OCI-LY3 (cell line): ENCODE measurements at regions not wholly inside any gene's neighbourhood (a gene's known extent, or its start where the extent isn't known, plus 50 kb on each side); places are given as distances from the start of the nearest gene placed in this dataset.

Experiments used
- H2AFZ ChIP-seq: fragments of 200-600, 300-600 bp; shearing (Covaris generic); 2 replicates; pipeline ENCODE4 v1.6.0; 2014; ENCODE audit warnings: antibody characterized with exemption, low read depth, low read length
- H3K27ac ChIP-seq: fragments of 200-600, 300-600 bp; sonication (generic); 2 replicates; pipeline ENCODE4 v1.5.1; 2014; ENCODE audit warnings: mild to moderate bottlenecking, low read length, moderate library complexity, mixed read lengths
- H3K27me3 ChIP-seq: fragments of 200-600, 300-600 bp; sonication (generic); 2 replicates; pipeline ENCODE4 v1.6.1; 2014; ENCODE audit warnings: low read depth, low read length, mixed read lengths
- H3K36me3 ChIP-seq: fragments of 200-600, 300-600 bp; sonication (generic); replicated peaks from 2 replicates; pipeline ENCODE3; 2014; ENCODE audit warnings: low read depth, low read length, mixed read lengths
- H3K4me1 ChIP-seq: fragments of 300-600, 200-600 bp; sonication (generic); 2 replicates; pipeline ENCODE4 v1.6.1; 2014; ENCODE audit warnings: low read length, mixed read lengths
- H3K4me2 ChIP-seq: fragments of 200-600, 300-600 bp; sonication (generic); 2 replicates; pipeline ENCODE4 v1.6.1; 2014; ENCODE audit warnings: low read length, mixed read lengths
- H3K4me3 ChIP-seq: fragments of 300-600, 200-600 bp; sonication (generic); 2 replicates; pipeline ENCODE4 v1.5.1; 2014; ENCODE audit warnings: antibody characterized with exemption, mild to moderate bottlenecking, low read length, moderate library complexity
- H3K79me2 ChIP-seq: fragments of 300-600, 200-600 bp; shearing (Covaris generic); 2 replicates; pipeline ENCODE4 v1.6.1; 2014; ENCODE audit warnings: mild to moderate bottlenecking, low read length, mixed read lengths
- H3K9ac ChIP-seq: fragments of 300-600, 200-600 bp; shearing (Covaris generic); 2 replicates; pipeline ENCODE4 v1.6.0; 2014; ENCODE audit warnings: mild to moderate bottlenecking, low read length, moderate library complexity
- H3K9me3 ChIP-seq: fragments of 200-600, 300-600 bp; shearing (Covaris generic); 2 replicates; pipeline ENCODE4 v1.6.1; 2014; ENCODE audit warnings: low read length, mixed read lengths; ENCODE audit not compliant: insufficient read depth
- H4K20me1 ChIP-seq: fragments of 200-600, 300-600 bp; sonication (generic); 2 replicates; pipeline ENCODE4 v1.6.1; 2016; ENCODE audit warnings: low read length, mixed read lengths; ENCODE audit not compliant: insufficient read depth
- CTCF ChIP-seq: fragments of 200-600, 300-600 bp; sonication (generic); IDR thresholded peaks from 2 replicates; pipeline ENCODE4 v1.5.1; 2014; ENCODE audit warnings: antibody characterized with exemption, low read length, low read depth
- EZH2phosphoT487 ChIP-seq: fragments of 200-600 bp; shearing (Covaris generic); IDR thresholded peaks from 2 replicates; pipeline ENCODE4 v1.6.1; 2018; ENCODE audit warnings: antibody characterized with exemption, mixed run types, low read depth

- H3K79me2 ChIP-seq: no peaks in the 10 kb centered on the region
- H3K27me3 ChIP-seq: no peaks in the 10 kb centered on the region
- H3K9me3 ChIP-seq: no peaks in the 10 kb centered on the region
- H3K9ac ChIP-seq: no peak overlapping the region
- H4K20me1 ChIP-seq: no peaks in the 10 kb centered on the region
- H3K4me3 ChIP-seq: no peak overlapping the region
- no peak overlapping the region for H3K4me2 ChIP-seq
- H3K4me1 ChIP-seq: no peaks in the 10 kb centered on the region
- no peak for TF ChIP-seq EZH2phosphoT487
- TF ChIP-seq CTCF: no peak
- H3K27ac ChIP-seq: no peak overlapping the region
- no peak overlapping the region for H2AFZ ChIP-seq
- no peaks in the 10 kb centered on the region for H3K36me3 ChIP-seq
These were observed 232.0 kb upstream of the CELF2 start for GRCh38 chr10:10785627-10786026.

GRCh38 chr10:10786109-10787090 is 231.3 kb upstream of the CELF2 start:
- Histone ChIP-seq H3K9me3 (no peaks in the 10 kb centered on the region), H4K20me1 (no peaks in the 10 kb centered on the region), H3K27me3 (no peaks in the 10 kb centered on the region), H3K79me2 (no peaks in the 10 kb centered on the region), H3K9ac (no peak overlapping the region), H3K4me2 (no peak overlapping the region), H3K4me1 (no peaks in the 10 kb centered on the region), H3K27ac (no peak overlapping the region), H3K36me3 (no peaks in the 10 kb centered on the region), H2AFZ (no peak overlapping the region), H3K4me3 (no peak overlapping the region)
- TF ChIP-seq EZH2phosphoT487 (no peak), CTCF (no peak)

GRCh38 chr10:10787586-10787985 is 230.1 kb upstream of the CELF2 start:
- Histone ChIP-seq H3K36me3 (no peaks in the 10 kb centered on the region), H2AFZ (no peak overlapping the region), H4K20me1 (no peaks in the 10 kb centered on the region), H3K27ac (no peak overlapping the region), H3K4me2 (no peak overlapping the region), H3K9me3 (no peaks in the 10 kb centered on the region), H3K9ac (no peak overlapping the region), H3K27me3 (no peaks in the 10 kb centered on the region), H3K4me1 (no peaks in the 10 kb centered on the region), H3K79me2 (no peaks in the 10 kb centered on the region), H3K4me3 (no peak overlapping the region)
- TF ChIP-seq CTCF (no peak), EZH2phosphoT487 (no peak)

- Histone ChIP-seq H4K20me1 (no peaks in the 10 kb centered on the region), H3K27ac (no peak overlapping the region), H3K9me3 (no peaks in the 10 kb centered on the region), H3K4me1 (no peaks in the 10 kb centered on the region), H3K4me2 (no peak overlapping the region), H3K27me3 (no peaks in the 10 kb centered on the region), H3K79me2 (no peaks in the 10 kb centered on the region), H2AFZ (no peak overlapping the region), H3K36me3 (no peaks in the 10 kb centered on the region), H3K9ac (no peak overlapping the region), H3K4me3 (no peak overlapping the region)
- TF ChIP-seq EZH2phosphoT487: no peak
- no peak for TF ChIP-seq CTCF
These were observed 228.9 kb upstream of the CELF2 start for GRCh38 chr10:10788761-10789160.
